Effector memory CD4-positive, alpha-beta T cell (primary cell): ENCODE measurements at regions not wholly inside any gene's neighbourhood (a gene's known extent, or its start where the extent isn't known, plus 50 kb on each side); places are given as distances from the start of the nearest gene placed in this dataset.
"Not testable (repeated sequence)": the region's sequence is repeated elsewhere in the genome, so short reads cannot be mapped to it uniquely, and the experiment has no call there.

Experiments
- DNase-seq, 3 donors: peaks; one replicate each; pipeline ENCODE4 v3.0.0-alpha.2; 2020
- H3K27ac ChIP-seq: 2 replicates; pipeline ENCODE4 v1.7.0; 2013; ENCODE audit warnings: mild to moderate bottlenecking, low read length, moderate library complexity; ENCODE audit not compliant: insufficient read depth, poor library complexity, severe bottlenecking
- H3K27me3 ChIP-seq: replicated peaks from 2 replicates; pipeline ENCODE4 v1.7.0; 2013; ENCODE audit warnings: mild to moderate bottlenecking, low read length; ENCODE audit not compliant: insufficient read depth, control insufficient read depth, poor library complexity, severe bottlenecking
- H3K36me3 ChIP-seq: 2 replicates; pipeline ENCODE4 v1.7.0; 2013; ENCODE audit warnings: mild to moderate bottlenecking, low read length, moderate library complexity; ENCODE audit not compliant: control insufficient read depth, insufficient read depth
- H3K4me1 ChIP-seq: 2 replicates; pipeline ENCODE4 v1.7.0; 2013; ENCODE audit warnings: low read length, mild to moderate bottlenecking; ENCODE audit not compliant: control insufficient read depth, insufficient read depth, poor library complexity, severe bottlenecking
- H3K4me3 ChIP-seq: 2 replicates; pipeline ENCODE4 v1.7.0; 2013; ENCODE audit warnings: low read length, low read depth, mild to moderate bottlenecking; ENCODE audit not compliant: insufficient read depth, poor library complexity, severe bottlenecking
- H3K9me3 ChIP-seq: 2 replicates; pipeline ENCODE4 v1.7.0; 2013; ENCODE audit warnings: mild to moderate bottlenecking, low read length, moderate library complexity; ENCODE audit not compliant: control insufficient read depth

GRCh38 chr9:88897081-88897480 is 94.2 kb upstream of the S1PR3 start:
- no peak for DNase-seq
- Histone ChIP-seq H3K36me3 (no peaks in the 10 kb centered on the region), H3K9me3 (no peaks in the 10 kb centered on the region), H3K27ac (no peak overlapping the region), H3K4me3 (no peak overlapping the region), H3K27me3 (no peaks in the 10 kb centered on the region), H3K4me1 (no peaks in the 10 kb centered on the region)

GRCh38 chr9:88898039-88898720 is 93.1 kb upstream of the S1PR3 start:
- Histone ChIP-seq H3K4me3 (no peak overlapping the region), H3K36me3 (no peaks in the 10 kb centered on the region), H3K27ac (no peak overlapping the region), H3K27me3 (no peaks in the 10 kb centered on the region), H3K4me1 (no peaks in the 10 kb centered on the region), H3K9me3 (no peaks in the 10 kb centered on the region)
- no peak for DNase-seq

GRCh38 chr9:88905506-88905905 is 85.8 kb upstream of the S1PR3 start:
- Histone ChIP-seq H3K9me3 (no peaks in the 10 kb centered on the region), H3K27me3 (no peaks in the 10 kb centered on the region), H3K4me3 (no peak overlapping the region), H3K27ac (no peak overlapping the region), H3K4me1 (no peaks in the 10 kb centered on the region), H3K36me3 (no peaks in the 10 kb centered on the region)
- no peak for DNase-seq

- Histone ChIP-seq H3K9me3 (no peaks in the 10 kb centered on the region), H3K4me1 (no peaks in the 10 kb centered on the region), H3K4me3 (no peak overlapping the region), H3K36me3 (no peaks in the 10 kb centered on the region), H3K27ac (no peak overlapping the region), H3K27me3 (no peaks in the 10 kb centered on the region)
- DNase-seq = no peak
Observed at GRCh38 chr9:88915916-88916315, 75.4 kb upstream of the S1PR3 start.

GRCh38 chr9:88916894-88917293 is 74.4 kb upstream of the S1PR3 start:
- Histone ChIP-seq H3K4me1 (peaks cover 8% of the 10 kb centered on the region), H3K27me3 (no peaks in the 10 kb centered on the region), H3K9me3 (no peaks in the 10 kb centered on the region), H3K36me3 (no peaks in the 10 kb centered on the region), H3K27ac (no peak overlapping the region), H3K4me3 (no peak overlapping the region)
- DNase-seq = no peak

- DNase-seq = no peak
- Histone ChIP-seq H3K27me3 (no peaks in the 10 kb centered on the region), H3K4me3 (no peak overlapping the region), H3K27ac (no peak overlapping the region), H3K36me3 (no peaks in the 10 kb centered on the region), H3K9me3 (no peaks in the 10 kb centered on the region), H3K4me1 (peaks cover 13% of the 10 kb centered on the region)
Observed at GRCh38 chr9:88917375-88917774, 73.9 kb upstream of the S1PR3 start.

- DNase-seq, H3K36me3 ChIP-seq, H3K27me3 ChIP-seq, H3K4me3 ChIP-seq, H3K27ac ChIP-seq, H3K9me3 ChIP-seq: not testable (repeated sequence)
- H3K4me1 ChIP-seq = peaks cover 15% of the 10 kb centered on the region
Observed at GRCh38 chr9:88918537-88918936, 72.7 kb upstream of the S1PR3 start.

- no peaks in the 10 kb centered on the region for H3K9me3 ChIP-seq
- H3K27me3 ChIP-seq = no peaks in the 10 kb centered on the region
- no peak for DNase-seq
- H3K27ac ChIP-seq = no peak overlapping the region
- H3K4me1 ChIP-seq = peaks cover 15% of the 10 kb centered on the region
- H3K36me3 ChIP-seq = no peaks in the 10 kb centered on the region
- no peak overlapping the region for H3K4me3 ChIP-seq
Observed at GRCh38 chr9:88920645-88921044, 70.6 kb upstream of the S1PR3 start.

- H3K27me3 ChIP-seq = no peaks in the 10 kb centered on the region
- H3K4me1 ChIP-seq = peaks cover 15% of the 10 kb centered on the region
- no peaks in the 10 kb centered on the region for H3K36me3 ChIP-seq
- H3K4me3 ChIP-seq = no peak overlapping the region
- no peaks in the 10 kb centered on the region for H3K9me3 ChIP-seq
- H3K27ac ChIP-seq = peak overlapping the region; percentile 22
- peak in 1 of 3 donors; percentile 4 for DNase-seq
Observed at GRCh38 chr9:88922091-88922490, 69.2 kb upstream of the S1PR3 start.

GRCh38 chr9:88923092-88923491 is 68.2 kb upstream of the S1PR3 start:
- Histone ChIP-seq H3K27ac (no peak overlapping the region), H3K27me3 (no peaks in the 10 kb centered on the region), H3K4me1 (peaks cover 15% of the 10 kb centered on the region), H3K9me3 (no peaks in the 10 kb centered on the region), H3K4me3 (no peak overlapping the region), H3K36me3 (no peaks in the 10 kb centered on the region)
- no peak for DNase-seq
